ENCODE measurements at regions not wholly inside any gene's neighbourhood (a gene's known extent, or its start where the extent isn't known, plus 50 kb on each side); places are given as distances from the start of the nearest gene placed in this dataset.

DNA sequence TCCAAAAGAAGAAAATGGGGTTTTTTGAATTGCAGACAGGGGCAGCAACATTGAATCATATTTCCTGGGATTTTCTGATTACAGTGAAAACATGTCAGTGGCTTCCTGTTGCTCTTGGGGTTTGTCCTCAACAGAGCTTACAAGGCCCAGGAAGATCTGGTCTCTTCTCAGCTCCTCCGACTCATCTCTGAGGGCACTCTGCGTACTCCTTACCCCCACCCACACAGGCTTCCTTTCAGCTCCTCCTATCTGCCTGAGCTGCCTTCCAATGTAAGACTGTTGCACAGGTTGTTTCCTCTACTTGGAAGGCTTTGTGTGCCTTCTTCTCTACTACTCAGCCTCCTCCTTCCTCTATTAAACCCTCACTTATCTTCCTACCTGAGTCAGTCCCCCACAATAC lies 245.1 kb upstream of the MEF2C start:
- DNase-seq (ENCODE audit: low spot score), result no peak

DNA sequence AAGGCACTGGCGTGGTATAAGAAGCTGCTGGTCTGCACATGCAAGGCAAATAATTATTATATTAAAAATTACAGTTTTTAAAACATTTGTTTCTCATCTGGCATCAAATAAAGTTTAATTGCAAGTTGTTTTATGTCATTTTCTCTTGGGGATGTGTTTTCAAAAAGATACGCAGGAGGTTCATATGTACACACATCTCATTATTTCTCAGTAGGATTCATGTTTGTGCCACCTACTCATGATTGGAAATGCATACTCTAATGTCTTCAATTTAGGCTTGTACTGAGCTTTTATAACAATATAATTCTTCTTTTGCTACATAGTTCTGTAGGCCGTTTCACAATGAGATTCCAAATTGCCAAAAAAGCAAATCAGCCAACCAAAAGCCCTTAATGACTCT lies 244.2 kb upstream of the MEF2C start:
- DNase-seq (ENCODE audit: low spot score), result no peak

DNA sequence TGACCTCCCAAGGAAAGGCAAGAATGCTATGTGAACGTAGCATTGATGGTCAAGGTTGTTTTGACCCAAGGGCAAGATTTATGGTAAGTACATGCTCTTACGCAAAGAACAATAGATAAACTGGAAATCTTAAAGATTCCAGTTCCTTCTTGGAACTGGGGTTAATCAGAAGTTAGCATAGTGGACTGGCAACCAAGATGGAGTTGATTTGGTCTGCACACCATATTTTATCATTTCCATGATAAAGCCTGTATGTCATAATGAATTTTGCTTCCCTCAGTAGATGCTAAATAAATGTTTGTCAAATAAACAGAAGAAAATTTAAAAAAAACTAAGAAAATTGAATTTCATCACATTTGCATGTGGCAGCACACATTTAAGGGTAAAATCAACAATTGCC lies 242.4 kb upstream of the MEF2C start:
- DNase-seq (ENCODE audit: low spot score), result no peak

DNA sequence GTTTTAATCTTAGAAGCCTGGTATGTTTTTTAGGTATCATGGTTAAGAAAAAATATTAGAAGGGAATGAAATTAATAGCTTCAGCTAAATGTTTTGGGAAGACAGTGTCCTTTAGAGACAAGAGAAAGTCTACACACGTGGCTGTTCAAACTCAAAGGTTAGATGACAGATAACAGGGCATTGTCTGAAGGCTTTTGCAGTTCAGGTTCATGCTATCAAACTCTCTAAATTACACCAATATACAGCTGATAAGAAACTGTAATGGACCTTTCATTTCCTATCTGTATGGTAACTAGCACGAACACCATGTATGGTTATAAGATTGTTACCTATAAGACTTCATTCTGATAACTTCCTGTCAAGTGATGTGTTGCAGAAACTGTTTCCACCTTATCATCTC lies 240.6 kb upstream of the MEF2C start:
- DNase-seq (ENCODE audit: low spot score), result no peak

DNA sequence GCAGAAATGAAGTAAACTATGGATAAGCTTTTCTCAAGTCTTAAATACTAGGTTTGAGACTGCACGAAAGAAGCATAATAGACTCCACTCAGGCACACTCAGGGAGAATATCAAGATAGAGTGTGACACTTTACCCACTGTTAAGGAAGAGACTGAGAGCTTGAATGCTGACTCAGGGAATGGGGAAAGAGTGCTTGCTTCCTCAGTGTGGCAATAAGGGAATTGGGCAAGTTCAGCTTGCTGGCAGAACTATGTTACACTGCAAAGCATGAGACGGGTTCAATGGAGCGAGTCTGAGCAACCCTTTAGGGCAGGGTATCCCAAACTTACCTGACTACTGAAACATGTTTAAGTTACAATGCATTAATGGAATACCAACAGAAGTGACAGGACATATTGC lies 237.7 kb upstream of the MEF2C start:
- no peak for DNase-seq (ENCODE audit: low spot score)

DNA sequence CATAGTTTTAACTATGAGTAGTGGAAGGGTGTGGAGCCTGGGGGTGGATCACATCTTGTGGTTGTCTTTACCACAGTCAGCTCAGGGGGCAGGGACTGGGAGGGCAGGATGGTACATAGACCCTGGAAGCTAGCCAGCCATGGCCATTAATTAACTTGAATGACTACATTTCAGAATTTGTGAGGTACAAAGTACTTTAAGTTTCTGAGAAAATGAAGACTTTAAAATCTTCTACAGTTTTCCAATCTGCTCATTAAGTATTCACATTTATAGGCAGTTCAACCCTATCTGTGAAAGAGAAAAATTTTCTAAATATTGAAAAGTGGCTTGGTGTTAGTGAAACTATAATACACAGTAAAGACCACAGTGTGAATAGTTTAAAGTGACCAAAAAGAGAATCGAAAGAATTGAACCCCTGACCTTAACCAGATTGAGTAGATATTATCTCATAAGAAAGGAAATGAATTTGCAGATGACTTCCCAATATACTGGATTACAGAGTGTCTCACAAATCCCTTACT lies 234.2 kb upstream of the MEF2C start:
- DNase-seq (ENCODE audit: low spot score), result no peak

DNA sequence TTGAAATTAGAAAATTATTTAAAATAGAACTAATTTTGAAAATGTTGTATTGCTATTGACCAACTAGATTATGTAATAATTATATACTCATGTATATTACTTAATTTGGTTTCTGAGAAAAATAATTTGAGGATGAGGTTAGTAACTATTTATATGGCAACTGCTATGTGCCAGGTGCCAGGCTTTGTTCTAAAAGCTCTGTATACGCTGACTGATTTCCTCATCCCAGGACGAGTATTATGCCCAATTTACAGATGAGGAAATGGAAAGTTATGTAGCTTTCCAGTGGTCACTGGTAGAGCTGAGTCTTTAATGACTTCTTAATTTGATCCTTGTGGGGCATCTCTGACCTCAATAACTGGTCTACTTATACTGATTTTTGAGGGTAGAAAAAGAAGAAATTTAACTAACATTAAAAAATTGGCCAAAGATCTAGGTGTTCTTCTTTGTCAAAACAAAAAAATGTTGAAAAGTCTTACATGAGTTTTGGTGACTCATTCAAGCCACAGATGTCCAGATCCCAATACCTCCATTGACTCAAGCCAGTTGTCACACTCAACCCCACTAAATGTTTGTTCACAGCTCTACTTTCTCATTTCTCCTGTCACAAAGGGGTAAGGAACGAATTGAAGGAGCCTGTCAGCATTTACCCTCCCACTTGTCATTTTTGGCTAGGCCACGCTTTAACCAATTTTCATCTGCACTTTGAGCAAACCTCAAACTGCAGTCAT lies 228.1 kb upstream of the MEF2C start:
- no peak for DNase-seq (ENCODE audit: low spot score)

DNA sequence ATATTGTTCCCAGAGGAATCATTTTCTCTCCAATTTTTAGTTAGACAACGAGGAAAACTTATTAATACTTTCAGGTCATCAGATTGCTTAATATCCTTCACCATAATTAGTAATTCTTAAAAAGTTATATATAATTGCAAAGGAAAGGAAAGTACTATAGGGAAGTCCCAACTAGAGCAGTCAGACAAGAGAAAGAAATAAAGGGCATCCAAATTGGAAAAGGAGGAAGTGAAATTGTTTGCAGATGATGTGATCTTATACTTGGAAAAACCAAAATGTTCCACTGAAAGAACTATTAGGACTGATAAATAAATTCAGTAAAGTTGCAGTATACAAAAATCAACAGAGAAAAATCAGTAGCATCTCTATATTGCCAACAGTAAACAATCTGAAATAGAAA lies 223.5 kb upstream of the MEF2C start:
- no peak for DNase-seq (ENCODE audit: low spot score)

DNA sequence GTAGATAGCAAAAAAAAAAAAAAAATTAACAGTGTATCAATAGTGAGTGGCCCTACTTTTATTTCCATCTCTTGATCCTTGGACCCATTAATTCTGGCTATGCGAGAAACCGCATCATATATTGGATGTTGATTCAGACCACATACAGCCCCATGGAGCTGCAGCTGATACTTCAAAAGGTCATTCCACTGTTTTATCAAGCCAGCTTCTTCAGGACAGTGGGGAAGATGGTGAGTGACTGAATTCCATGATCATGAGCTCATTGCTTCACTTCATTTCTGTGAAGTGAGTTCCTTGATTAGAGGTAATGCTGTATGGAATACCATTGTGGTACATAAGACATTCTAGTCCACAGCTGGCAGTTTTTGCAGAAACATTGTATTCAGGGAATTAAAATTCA lies 222.9 kb upstream of the MEF2C start:
- DNase-seq (ENCODE audit: low spot score), result no peak

DNA sequence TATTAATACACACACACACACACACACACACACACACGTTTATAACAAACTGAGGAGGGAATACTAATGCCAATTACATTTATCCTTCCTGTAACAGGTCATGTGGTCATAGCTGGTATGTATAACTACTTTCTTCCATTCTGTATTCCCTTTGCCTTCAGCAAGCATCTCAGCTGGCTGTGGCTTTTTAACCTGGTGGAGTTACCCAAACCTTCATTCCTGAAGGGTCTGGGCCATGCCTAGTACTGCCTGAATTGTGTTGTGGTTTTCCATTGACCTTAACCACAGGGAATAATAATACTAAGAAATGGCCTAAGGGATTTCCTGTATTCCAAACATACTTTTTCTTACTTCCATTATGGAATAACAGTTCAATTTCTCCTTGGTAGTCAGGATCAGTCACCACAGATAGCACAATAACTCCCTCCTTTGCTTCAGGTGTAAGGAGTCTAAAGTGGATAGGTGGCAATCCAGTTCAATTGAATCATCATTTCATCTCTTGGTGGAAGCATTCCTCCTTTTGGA lies 222.2 kb upstream of the MEF2C start:
- DNase-seq (ENCODE audit: low spot score), result no peak

DNA sequence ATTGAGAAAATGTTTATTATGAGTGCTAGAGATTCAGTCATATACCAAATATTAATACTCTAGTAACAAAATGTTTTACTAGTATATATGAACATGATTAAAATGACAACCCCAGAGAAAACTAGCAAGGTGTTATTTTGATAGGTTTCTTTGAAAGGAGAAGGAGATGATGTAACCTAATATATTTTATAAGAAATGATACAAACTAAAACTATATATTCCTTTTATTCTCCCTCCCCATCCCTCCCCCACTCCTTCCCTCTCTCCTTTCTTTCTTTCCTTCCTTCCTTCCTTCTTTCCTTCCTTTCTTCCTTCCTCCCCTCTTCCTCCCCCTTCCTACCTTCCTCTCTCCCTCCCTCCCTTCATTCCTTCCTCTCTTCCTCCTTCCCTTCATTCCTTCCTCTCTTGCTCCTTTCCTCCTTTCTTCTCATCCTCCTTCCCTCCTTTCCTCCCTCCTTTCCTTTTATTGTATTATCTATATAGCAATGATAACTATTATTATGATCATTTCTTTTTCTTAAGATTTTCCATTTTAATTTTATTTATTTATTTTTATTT lies 215.3 kb upstream of the MEF2C start:
- no peak for DNase-seq (ENCODE audit: low spot score)

DNA sequence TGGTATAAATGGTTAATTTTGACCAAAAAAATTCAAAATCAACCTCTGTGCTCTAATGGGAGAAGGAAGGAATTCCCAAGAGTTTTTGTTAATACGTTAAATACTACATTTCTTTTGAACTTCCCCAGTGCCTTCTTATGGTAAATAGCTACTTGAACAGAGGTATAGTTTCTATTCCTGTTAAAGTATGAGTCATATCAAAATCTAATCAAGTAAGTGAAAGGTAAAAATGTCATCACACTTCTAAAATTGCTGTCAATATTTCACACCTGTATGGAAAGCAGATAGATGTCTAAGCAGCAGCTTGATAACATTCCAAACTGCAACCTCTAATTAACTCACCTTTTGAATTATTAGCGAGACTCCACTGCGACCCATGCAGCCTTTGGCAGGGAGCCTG lies 214.1 kb upstream of the MEF2C start:
- DNase-seq (ENCODE audit: low spot score), result no peak

DNA sequence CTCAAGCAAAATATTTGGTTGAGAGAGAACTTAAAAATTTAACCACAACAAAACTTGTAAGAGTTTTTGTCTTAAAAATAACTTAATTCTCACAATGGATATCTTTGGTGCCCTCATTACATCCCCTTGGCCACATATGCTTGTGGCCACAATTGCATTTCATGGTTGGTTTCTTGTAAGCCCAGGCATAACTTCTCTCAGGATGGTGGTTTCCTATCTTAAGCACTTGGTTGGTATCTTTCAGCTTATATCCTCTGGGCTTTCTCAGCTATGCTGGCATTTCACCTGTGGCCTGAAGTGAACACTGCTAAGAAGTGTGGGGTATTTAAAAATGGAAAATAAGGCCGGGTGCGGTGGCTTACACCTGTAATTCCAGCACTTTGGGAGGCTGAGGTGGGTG lies 212.4 kb upstream of the MEF2C start:
- no peak for DNase-seq (ENCODE audit: low spot score)

DNA sequence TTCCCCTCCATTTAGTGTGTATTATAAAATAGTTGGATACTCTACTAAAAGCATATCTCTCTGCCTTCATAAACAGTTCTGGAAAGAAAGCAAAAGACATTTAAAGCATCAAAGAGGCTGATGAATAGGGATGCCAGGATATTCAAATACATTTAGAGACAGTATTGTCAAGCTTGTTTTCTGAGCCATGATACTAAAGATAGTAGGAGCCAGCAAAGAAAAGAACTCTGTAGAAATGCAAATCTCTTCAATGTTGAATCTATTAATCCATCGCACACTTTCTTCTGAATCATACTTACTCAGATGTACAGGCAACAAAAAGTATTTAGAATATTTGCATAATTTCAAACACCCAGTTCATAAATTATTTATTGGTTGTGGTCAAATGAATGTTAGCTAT lies 207.1 kb upstream of the MEF2C start:
- no peak for DNase-seq (ENCODE audit: low spot score)

DNA sequence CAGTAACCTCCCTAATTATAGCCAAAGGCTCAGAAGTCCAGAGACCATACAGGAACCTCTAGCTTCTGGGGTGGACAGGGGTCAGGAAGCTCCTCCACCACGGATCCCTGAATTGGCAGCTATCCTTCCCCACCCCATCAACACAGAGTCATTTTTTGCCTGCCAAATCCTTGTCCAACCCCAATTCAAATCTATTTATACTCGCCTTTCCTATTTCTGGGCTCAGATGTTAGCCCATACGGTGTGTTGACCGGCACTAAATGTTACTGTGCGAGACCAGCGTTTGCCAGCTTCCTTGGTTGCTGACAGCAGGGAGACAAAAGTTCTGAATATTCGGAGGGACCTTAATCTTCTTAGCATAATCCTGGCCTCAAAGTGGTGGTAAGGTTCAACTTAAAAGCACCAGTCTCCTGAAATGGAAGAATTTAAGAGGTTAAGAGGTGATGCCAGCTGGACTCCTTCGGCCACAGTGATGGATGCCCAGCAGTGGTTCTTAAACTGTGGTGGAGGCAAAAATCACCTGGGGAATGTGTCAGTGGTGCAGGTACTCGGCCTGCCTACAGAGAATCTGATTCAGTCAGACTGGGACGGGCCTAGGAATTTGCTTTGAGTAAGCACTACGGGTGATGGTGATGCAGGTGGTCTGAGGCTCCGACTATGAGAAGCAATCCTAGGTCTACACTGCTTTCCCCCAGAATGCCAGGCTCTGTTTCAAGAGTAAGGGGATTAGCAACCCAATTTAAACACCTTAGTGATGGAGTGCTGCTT lies 204.8 kb upstream of the MEF2C start:
- DNase-seq (ENCODE audit: low spot score), result no peak

DNA sequence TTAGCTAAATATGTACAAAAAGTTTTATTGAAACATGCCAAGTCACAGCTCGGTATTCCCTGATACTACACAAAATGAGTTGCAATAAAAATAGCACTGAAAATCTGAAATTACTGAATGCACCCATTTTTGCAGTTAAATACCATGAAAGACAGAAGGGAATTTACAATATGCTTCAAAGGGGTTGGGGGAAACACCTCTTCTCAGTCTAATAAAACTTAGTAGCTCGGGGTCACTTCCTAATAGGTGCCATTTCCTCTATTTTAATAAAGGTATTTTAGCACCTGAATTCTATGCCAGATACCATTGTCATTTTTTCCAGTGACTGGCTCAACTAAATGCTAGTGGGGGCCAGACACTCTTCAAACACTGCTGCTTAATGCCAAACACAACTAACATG lies 204.1 kb upstream of the MEF2C start:
- DNase-seq (ENCODE audit: low spot score), result no peak

DNA sequence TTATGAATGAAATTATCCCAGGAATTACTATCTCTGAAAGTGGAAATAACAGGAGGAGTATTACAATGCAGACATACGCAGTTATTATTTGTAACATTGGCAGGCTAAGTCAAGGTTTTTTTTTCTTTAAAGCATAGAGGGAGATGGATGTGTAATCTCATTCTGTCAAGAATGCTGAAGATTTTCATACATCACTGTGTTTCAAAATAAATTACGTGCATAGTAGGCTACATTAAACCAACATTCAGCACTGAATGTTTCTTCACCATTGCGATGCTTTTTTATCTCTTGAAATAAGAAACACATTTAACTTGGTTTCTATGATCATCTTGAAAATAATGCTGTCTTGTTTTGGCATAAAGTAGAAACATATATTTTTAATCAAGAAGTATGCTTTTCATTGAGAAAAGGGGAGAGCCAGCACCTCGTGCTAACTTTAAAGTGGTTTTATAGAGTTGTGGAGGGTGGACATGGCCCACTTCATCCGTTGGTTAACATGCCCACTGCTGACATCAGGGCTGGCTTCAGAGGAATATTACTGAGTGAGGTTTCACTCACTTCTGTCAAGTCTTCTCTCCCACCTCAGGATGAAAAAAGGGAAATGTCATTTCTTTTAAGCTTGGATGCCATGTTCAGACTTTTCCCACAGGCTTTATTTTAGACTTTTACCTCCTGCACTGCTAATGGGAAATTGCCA lies 203.6 kb upstream of the MEF2C start:
- no peak for DNase-seq (ENCODE audit: low spot score)

DNA sequence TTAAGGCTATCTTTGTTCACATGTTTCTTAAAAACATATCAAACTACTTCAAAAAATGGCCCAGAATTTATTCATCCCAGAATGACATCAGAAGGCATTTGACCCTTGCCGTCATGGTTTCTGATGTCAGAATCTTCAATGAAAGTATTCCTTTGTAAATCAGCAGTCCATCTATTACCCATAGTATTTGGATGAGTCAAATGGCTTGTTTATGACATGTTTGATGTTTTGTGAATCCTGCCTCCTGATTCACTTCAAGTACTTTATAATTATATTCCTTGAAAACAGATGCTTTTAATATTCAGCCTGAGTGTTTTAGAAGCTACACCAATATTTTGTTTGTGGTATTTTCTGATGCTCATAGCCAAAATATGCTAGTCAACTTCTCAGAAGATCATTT lies 200.8 kb upstream of the MEF2C start:
- DNase-seq (ENCODE audit: low spot score), result no peak

DNA sequence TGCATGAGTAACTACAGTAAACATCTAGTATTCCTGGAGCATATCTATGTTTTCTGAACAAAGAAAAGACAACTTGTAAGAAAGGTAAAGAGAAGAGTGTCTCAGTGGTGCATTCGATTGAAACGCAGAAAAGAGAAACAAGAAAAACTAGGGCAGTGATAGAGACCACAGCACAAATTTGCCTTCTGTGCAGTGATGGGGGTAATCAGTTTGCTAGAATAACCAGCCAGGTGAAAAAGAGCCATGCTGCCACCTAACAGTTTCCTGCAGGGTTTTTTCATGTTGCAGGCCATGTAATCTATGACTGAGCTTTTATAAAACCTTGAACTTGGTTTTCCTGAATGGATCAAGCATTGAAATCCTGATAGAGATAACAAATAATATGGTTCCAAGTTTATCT lies 198.4 kb upstream of the MEF2C start:
- DNase-seq (ENCODE audit: low spot score), result no peak

DNA sequence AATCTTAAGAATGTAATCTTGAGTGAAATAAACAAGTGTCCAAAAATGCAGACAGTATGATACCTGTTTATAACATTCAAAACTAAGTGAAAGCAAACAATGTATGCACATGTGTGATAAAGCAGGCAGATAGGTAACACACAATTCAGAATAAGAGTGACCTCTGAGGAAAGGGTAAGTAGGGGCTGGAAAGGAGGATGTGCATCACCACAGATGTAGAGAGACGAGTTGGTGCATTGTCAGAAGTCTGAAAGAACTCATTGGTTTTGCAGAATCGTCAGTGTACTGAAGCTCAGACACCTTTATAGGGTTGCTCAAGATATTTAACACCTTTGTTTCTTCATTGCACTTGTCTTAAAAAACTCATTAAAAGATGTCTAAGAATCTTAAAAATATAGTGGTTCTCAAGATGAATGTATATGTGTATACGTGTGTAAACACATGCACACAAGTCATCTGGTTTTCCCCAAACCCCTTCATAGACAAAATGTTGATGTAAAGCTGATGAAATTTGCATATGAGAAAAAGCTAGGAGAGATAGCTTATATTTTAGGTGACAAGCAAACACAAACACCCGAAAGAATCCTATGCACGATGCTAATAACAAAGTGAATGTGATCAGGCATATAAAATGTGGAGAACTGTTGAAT lies 197.6 kb upstream of the MEF2C start:
- no peak for DNase-seq (ENCODE audit: low spot score)

DNA sequence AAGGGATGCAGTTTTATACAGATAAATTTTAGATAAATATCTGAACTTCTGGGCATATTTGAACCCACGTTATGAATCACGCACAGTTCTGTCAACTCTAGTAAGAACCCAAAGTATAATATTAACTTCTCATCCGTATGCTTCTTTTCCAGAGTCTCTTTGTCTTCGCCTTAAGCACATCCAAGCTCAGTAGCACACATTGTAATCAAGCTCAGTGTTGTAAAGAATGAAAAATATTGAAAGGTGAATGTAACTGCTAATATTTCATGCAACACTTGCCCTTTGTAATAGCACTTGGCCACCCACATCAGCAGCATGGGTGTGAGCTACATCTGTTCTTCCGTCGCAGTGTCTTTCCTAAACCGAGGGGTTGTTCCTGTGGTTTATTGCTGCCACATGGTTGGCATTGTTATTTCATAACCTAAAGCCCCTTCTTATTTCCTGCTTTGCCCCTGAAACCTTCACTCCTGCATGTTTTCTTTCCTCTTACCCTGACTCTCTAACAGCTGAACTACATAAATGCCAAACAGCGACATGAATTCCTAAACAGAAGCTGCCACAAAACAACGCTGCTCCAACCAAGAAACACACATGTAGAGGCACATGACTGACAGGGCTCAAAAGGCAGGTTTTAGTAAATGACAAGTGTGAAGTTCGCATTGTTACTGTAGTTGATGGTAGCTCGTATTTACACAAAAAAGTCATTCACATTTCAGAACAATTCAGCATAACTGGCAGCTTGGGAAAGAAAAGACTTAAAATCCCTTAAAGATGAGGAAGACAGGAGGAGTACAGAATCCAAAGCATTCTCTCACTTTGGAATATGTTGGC lies 190.1 kb upstream of the MEF2C start:
- DNase-seq (ENCODE audit: low spot score), result no peak
